Left lobe of liver (tissue), 2 donors: ENCODE measurements at regions not wholly inside any gene's neighbourhood (a gene's known extent, or its start where the extent isn't known, plus 50 kb on each side); places are given as distances from the start of the nearest gene placed in this dataset.
A peak's percentile ranks its signal among the peaks of the same experiment; 100 is the strongest.
"Not testable (repeated sequence)": the region's sequence is repeated elsewhere in the genome, so short reads cannot be mapped to it uniquely, and the experiment has no call there.

Source experiments
- ATAC-seq: fragments of 200-7000 bp; cut with Tn5 transposase; one replicate; pipeline ENCODE4 v1.9.1; 2020; ENCODE audit warnings: mild to moderate bottlenecking, moderate library complexity
- DNase-seq: peaks from one replicate; pipeline ENCODE4 v3.0.0-alpha.2; 2020; ENCODE audit warnings: low spot score
- donor health status: DM: no; HTN: no; CAD: no; lungs with moderate emphysema.
- donor health status: DM: no; HTN: yes; CAD: no.

DNA sequence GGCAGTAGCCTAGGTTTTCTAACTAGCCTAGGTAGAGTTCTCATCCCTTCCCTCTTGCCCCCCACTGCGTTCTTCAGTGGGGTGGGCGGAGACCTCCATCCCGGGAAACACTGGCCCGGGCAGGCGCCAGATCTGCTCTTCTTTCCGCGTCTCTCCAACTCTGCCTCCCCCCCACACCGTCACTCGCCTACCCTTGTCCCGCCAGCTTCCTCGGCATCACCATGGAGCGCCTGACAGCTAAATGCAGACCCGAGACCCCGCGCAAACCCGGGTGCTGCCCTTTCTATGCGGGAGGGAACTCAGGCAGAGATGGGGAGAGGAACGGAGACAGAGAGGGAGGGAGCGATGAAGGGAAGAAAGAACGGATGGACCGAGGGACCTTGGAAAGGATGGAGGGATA, 1494.8 kb upstream of the DEFB115 start:
- no peak for DNase-seq
- no peak for ATAC-seq

- ATAC-seq: no peak
- no peak for DNase-seq
Measured at GRCh38 chr20:29763821-29764511, 1493.5 kb upstream of the DEFB115 start.

DNA sequence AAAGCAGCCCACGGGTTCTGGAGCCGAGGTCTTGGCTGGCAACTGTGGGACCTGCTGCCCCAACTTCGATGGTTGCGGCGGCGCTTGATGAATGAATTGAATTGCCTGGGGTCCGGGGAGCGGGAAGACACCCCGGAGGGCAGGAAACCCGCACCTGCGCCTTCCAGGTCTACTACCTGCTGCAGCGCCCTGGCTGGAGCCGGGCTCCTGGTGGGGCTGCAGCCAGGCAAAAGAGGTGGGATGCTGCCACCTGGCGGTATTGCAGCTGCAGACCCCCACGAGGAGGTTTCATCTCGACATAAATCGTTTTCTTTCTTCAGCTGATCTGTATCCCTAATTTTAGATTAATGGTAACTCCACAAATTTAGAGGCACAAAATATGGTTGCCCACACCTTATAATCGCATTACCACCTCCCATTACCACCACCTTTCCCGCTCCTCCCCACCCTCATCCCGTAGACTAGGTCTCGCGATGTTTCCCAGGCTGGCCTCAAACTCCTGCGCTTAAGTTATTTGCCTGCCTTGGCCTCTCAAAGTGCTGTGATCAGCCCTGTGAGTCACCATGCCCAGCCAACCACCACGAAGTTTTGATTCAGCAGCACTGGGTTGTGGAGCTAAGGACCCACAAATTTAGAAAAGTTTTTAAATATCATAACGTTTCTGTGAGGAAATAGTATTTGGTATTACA, 1492.4 kb upstream of the DEFB115 start:
- ATAC-seq, DNase-seq: not testable (repeated sequence)

DNA sequence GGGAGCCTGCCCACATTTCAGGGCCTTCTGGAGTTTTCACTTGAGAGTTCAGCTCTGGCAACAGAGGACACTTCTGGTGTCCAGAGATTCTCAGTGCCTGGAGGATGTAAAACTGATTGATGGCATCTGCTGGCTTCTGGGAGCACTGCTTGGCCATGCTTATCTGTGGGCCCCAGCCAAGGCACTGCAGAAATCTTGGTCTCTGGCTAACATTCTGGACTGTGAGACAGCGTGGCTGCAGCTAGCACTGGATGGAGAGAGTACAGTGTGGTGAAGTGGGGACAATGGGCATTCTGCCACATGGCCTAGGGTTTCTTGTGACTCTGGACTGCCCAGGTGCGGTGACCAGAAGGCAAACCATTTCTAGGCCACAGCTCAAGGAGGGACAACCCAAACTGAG, 1479.4 kb upstream of the DEFB115 start:
- not testable (repeated sequence) for DNase-seq, ATAC-seq

DNA sequence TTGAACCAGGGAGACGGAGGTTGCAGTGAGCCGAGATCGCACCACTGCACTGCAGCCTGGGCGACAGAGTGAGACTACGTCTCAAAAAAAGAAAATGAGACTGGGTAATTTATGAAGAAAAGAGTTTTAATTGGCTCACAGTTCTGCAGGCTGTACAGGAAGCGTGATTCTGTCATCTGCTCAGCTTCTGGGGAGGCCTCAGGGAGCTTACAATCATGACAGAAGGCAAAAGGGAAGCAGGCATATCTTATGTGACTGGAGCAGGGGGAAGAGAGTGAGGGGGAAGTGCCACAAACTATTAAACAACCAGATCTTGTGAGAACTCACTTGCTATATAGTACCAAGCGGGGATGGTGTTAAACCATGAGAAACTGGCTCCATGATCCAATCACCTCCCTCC, 1476.2 kb upstream of the DEFB115 start:
- ATAC-seq: not testable (repeated sequence)

GRCh38 chr20:29781891-29782290, 1475.6 kb upstream of the DEFB115 start:
- not testable (repeated sequence) for DNase-seq, ATAC-seq

More for the DNA sequence above, 1476.2 kb upstream of the DEFB115 start:
- DNase-seq: not testable (repeated sequence)

- not testable (repeated sequence) for DNase-seq
Measured at GRCh38 chr20:29787456-29787855, 1470.0 kb upstream of the DEFB115 start.

DNA sequence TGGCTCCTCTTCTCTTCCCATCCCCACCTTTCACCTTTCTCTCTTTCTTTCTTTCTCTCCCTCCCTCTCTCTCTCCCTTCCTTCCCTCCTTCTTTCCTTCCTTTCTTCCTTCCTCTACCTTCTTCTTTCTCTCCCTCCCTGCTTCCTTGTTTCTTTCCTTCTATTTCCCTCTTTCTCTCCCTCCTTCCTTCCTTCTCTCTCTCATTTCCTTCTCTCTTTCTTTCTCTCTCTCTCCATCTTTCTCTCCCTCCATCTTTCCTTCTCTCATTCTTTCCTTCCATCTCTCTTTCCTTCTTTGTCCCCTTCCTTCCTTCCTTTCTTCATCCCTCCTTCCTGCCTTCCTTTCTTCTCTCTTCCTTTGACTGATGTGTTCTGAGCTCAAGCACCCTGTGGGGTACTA, 1467.0 kb upstream of the DEFB115 start:
- ATAC-seq (no peak), DNase-seq (no peak)

More at GRCh38 chr20:29787456-29787855, 1470.0 kb upstream of the DEFB115 start:
- ATAC-seq: not testable (repeated sequence)

DNA sequence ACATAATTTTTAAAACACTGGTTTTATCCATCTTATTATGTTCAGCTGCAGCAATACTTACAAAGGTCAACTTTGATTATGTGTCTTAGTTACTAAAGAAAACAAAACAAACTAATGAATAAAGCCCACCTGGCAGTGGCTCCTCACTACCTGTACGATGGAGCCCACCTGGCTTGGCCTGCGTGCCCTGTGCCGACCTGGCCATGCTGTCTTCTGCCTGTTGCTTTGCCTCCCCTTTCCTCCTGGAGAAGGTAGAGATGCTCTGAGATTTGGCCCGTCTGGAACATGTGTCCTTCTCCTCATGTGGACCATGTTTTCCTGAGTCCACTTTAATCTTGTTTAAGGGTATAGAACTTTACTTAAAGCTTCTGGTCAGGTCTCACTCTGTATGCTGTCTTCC, 1426.0 kb upstream of the DEFB115 start:
- not testable (repeated sequence) for ATAC-seq, DNase-seq

DNA sequence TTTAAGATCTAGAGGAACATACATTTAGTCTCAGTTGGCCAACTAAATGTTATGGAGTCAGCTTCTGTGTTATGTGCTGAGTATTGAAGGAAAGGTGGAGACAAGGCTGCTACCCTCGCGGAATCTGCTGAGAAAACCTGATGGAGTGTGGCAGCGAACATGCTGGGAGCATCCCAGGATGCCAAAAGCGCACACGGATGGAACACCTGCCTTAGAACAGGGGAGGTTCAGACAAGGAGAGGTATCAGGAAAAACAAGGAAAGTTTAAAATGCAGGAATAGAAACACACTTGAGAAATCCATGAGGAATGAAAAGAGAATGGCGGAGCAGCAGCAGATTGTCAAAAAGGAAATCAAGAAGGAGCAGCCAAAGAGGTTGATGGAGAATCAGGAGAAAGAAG, 1389.5 kb upstream of the DEFB115 start:
- ATAC-seq, DNase-seq: not testable (repeated sequence)

GRCh38 chr20:29868688-29869087, 1388.8 kb upstream of the DEFB115 start:
- not testable (repeated sequence) for ATAC-seq, DNase-seq

DNA sequence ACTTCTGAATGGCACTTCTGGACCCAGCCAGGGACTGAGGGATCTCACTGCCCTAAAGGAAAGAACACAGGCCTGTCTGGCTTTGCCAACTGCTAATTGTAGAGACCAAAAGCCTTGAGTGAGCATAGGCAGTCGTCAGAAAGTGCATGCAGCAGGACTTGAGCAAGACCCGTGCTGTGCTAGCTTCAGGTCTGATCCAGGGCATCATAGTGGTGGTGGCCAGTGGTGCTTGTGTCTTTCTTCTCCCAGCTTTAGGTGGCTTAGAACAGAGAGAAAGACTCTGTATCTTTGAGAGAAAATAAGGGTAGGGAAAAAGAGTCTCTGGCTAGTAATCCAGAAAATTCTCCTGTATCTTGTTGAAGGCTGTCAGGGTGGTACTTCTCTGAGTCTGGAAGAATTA, 1385.6 kb upstream of the DEFB115 start:
- ATAC-seq: not testable (repeated sequence)

GRCh38 chr20:29873946-29874345, 1383.5 kb upstream of the DEFB115 start:
- ATAC-seq (no peak), DNase-seq (peak; percentile 49)

More for the DNA sequence above, 1385.6 kb upstream of the DEFB115 start:
- not testable (repeated sequence) for DNase-seq

- no peak for ATAC-seq
- DNase-seq: no peak
Measured at GRCh38 chr20:29874476-29875202, 1382.8 kb upstream of the DEFB115 start.

GRCh38 chr20:29875321-29876083, 1382.0 kb upstream of the DEFB115 start:
- DNase-seq: peak; percentile 43

GRCh38 chr20:29876084-29876910, 1381.2 kb upstream of the DEFB115 start:
- ATAC-seq: not testable (repeated sequence)
- DNase-seq: peak; percentile 43

More at GRCh38 chr20:29875321-29876083, 1382.0 kb upstream of the DEFB115 start:
- peak; percentile 43 for ATAC-seq

GRCh38 chr20:29876911-29877285, 1380.6 kb upstream of the DEFB115 start:
- peak; percentile 44 for DNase-seq
- no peak for ATAC-seq

DNA sequence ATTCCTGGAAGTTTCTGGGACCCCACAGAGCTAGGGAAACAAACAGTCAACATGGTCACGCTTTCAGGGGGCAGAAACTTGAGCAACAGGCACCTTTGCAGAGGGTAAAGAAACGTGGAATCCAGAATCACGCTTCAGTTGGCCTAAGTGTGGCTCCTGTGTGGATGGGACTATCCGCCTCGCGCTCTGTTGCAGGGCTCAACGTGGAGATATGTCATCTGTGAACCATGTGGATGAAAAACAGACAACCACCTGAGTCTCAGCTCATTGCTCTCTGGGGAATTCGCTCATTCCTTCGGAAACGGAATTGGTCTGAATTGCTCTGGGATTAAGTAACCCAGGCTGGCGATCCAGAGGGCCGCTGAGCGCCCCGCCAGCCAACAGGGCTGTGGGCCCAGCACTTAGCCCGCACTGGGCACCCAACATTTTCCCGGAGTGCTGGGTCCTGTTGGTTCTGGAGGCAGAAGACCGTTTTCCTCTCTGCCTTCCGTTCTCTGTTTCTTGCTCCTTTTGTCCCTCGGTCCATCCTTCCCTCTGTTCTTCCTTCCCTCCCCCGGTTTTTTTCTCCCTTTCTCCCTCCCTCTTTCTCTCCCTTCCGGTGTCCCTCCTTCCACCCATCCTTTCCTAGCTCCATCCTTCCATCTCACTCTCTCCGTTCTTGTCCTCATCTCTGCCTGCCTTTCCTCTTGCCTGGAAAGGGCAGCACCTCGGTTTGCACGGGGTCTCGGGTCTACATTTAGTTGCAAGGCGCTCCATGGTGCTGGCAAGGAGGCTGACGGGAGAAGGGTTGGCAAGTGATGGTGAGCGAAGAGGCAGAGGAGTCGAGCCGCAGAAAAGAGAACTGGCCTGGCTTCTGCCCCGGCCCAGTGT, 1379.8 kb upstream of the DEFB115 start:
- ATAC-seq, DNase-seq: not testable (repeated sequence)

DNA sequence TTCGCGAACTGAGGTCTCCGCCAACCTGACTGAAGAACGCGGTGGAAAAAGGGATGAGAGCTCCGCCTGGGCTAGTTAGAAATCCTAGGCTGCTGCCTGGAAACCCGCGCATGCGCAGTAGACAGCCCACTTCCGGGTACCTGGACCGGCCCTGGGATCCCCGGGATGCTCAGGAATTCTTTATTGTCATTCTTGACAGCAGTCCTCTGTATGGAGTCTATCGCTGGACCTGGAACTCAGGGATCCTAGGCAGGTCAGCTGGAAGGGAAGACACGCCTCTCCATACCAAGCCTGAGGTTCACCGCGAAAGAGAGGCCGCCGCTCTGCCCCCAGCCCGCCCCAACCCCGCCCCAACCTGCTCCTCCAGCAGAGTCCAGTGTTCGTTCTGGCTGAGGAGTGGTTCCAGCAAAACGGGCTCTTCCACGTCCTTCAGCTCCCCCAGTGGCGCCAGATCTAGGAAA, 1379.2 kb upstream of the DEFB115 start:
- peak; percentile 45 for DNase-seq
- ATAC-seq: peak; percentile 46
